ENCODE measurements at regions not wholly inside any gene's neighbourhood (a gene's known extent, or its start where the extent isn't known, plus 50 kb on each side); places are given as distances from the start of the nearest gene placed in this dataset.

DNA sequence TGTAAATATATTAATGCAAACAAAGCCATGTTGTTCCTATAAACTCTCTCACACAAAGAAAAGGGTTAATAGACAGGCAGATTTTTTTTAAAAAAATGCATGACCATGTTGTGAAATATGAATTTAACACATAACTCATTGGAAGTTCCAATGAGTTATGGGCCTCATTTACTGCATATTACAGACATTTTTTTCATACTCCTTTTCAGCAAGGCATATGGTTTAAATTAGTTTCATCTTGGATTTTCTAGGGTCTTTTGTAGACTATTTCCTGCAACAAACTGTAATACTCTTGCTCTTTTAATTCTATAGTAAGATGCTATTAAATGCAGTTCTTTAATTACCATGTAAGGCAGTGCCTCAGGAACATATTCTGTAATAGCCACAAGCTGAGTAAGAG, 323.1 kb downstream of the GBA3 start:
- no peak for TF ChIP-seq SMC3 (conservative IDR thresholded peaks at IDR 0.05; ENCODE audit: poor library complexity)
- no peak for TF ChIP-seq POLR2AphosphoS5 (IDR thresholded peaks at IDR 0.05)
- no peak for TF ChIP-seq MXI1 (conservative IDR thresholded peaks at IDR 0.05; ENCODE audit: poor library complexity, severe bottlenecking)
- TF ChIP-seq EZH2 (IDR thresholded peaks at IDR 0.05; ENCODE audit: borderline replicate concordance, insufficient read depth, low read length, poor library complexity, severe bottlenecking) = no peak
- TF ChIP-seq TAF1 (IDR thresholded peaks at IDR 0.05; ENCODE audit: low read depth) = no peak
- TF ChIP-seq EP300 (conservative IDR thresholded peaks at IDR 0.05; ENCODE audit: poor library complexity, severe bottlenecking) = no peak
- TF ChIP-seq, protein P1, sequence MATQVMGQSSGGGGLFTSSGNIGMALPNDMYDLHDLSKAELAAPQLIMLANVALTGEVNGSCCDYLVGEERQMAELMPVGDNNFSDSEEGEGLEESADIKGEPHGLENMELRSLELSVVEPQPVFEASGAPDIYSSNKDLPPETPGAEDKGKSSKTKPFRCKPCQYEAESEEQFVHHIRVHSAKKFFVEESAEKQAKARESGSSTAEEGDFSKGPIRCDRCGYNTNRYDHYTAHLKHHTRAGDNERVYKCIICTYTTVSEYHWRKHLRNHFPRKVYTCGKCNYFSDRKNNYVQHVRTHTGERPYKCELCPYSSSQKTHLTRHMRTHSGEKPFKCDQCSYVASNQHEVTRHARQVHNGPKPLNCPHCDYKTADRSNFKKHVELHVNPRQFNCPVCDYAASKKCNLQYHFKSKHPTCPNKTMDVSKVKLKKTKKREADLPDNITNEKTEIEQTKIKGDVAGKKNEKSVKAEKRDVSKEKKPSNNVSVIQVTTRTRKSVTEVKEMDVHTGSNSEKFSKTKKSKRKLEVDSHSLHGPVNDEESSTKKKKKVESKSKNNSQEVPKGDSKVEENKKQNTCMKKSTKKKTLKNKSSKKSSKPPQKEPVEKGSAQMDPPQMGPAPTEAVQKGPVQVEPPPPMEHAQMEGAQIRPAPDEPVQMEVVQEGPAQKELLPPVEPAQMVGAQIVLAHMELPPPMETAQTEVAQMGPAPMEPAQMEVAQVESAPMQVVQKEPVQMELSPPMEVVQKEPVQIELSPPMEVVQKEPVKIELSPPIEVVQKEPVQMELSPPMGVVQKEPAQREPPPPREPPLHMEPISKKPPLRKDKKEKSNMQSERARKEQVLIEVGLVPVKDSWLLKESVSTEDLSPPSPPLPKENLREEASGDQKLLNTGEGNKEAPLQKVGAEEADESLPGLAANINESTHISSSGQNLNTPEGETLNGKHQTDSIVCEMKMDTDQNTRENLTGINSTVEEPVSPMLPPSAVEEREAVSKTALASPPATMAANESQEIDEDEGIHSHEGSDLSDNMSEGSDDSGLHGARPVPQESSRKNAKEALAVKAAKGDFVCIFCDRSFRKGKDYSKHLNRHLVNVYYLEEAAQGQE (IDR thresholded peaks at IDR 0.05; ENCODE audit: borderline replicate concordance) = no peak
- TF ChIP-seq RAD21 (conservative IDR thresholded peaks at IDR 0.05) = no peak
- TF ChIP-seq, protein P2, sequence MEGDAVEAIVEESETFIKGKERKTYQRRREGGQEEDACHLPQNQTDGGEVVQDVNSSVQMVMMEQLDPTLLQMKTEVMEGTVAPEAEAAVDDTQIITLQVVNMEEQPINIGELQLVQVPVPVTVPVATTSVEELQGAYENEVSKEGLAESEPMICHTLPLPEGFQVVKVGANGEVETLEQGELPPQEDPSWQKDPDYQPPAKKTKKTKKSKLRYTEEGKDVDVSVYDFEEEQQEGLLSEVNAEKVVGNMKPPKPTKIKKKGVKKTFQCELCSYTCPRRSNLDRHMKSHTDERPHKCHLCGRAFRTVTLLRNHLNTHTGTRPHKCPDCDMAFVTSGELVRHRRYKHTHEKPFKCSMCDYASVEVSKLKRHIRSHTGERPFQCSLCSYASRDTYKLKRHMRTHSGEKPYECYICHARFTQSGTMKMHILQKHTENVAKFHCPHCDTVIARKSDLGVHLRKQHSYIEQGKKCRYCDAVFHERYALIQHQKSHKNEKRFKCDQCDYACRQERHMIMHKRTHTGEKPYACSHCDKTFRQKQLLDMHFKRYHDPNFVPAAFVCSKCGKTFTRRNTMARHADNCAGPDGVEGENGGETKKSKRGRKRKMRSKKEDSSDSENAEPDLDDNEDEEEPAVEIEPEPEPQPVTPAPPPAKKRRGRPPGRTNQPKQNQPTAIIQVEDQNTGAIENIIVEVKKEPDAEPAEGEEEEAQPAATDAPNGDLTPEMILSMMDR (IDR thresholded peaks at IDR 0.05; ENCODE audit: poor library complexity, severe bottlenecking) = no peak
- Histone ChIP-seq H2AFZ (ENCODE audit: low read depth, low read length) (no peak overlapping the region), H3K79me2 (replicated peaks; ENCODE audit: insufficient read depth, low read length) (no peaks in the 10 kb centered on the region), H3K9me3 (ENCODE audit: low read length) (no peaks in the 10 kb centered on the region), H3F3A (ENCODE audit: insufficient read depth, low read length, poor library complexity, severe bottlenecking) (no peaks in the 10 kb centered on the region), H3K9me2 (ENCODE audit: insufficient read depth, low read length) (no peaks in the 10 kb centered on the region), H3K4me3 (ENCODE audit: low read length) (no peak overlapping the region), H3K27ac (ENCODE audit: low read length) (no peak overlapping the region), H4K20me1 (ENCODE audit: insufficient read depth) (no peaks in the 10 kb centered on the region), H3K9ac (ENCODE audit: low read length) (no peak overlapping the region), H3K4me2 (ENCODE audit: low read length) (no peak overlapping the region), H3K36me3 (ENCODE audit: insufficient read depth, low read length) (no peaks in the 10 kb centered on the region), H3K27me3 (ENCODE audit: insufficient read depth, low read depth, low read length) (no peaks in the 10 kb centered on the region)

DNA sequence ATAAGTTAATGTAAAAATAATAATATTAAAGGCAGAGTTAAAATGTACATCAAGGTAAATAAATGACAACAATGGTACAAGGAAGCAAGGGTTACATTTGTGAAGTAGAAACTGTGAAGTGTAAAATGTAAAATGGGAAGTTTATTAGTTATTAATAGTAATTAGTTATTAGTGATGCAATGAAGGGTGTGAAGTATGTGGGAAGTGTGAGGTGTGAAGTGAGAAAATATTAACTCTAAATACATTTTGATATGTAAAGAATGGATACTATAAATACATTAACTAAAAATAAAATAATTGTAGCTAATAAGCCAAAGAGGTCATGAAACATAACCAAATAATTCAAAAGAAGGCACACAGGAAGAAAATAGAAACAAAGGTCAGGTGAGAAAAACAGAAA, 316.4 kb downstream of the GBA3 start:
- no peaks in the 10 kb centered on the region for H3K27me3 ChIP-seq (ENCODE audit: insufficient read depth, low read depth, low read length)
- H3K9ac ChIP-seq (ENCODE audit: low read length) = no peak overlapping the region
- no peak overlapping the region for H3K27ac ChIP-seq (ENCODE audit: low read length)
- H3K79me2 ChIP-seq (replicated peaks; ENCODE audit: insufficient read depth, low read length) = no peaks in the 10 kb centered on the region
- no peak overlapping the region for H3K4me2 ChIP-seq (ENCODE audit: low read length)
- no peaks in the 10 kb centered on the region for H3K9me3 ChIP-seq (ENCODE audit: low read length)
- no peaks in the 10 kb centered on the region for H4K20me1 ChIP-seq (ENCODE audit: insufficient read depth)
- H2AFZ ChIP-seq (ENCODE audit: low read depth, low read length) = no peak overlapping the region
- no peak overlapping the region for H3K4me3 ChIP-seq (ENCODE audit: low read length)
- no peaks in the 10 kb centered on the region for H3K36me3 ChIP-seq (ENCODE audit: insufficient read depth, low read length)
- H3F3A ChIP-seq (ENCODE audit: insufficient read depth, low read length, poor library complexity, severe bottlenecking) = no peaks in the 10 kb centered on the region
- H3K9me2 ChIP-seq (ENCODE audit: insufficient read depth, low read length) = no peaks in the 10 kb centered on the region
- TF ChIP-seq, protein P1 (IDR thresholded peaks at IDR 0.05; ENCODE audit: borderline replicate concordance) = no peak
- no peak for TF ChIP-seq MXI1 (conservative IDR thresholded peaks at IDR 0.05; ENCODE audit: poor library complexity, severe bottlenecking)
- no peak for TF ChIP-seq SMC3 (conservative IDR thresholded peaks at IDR 0.05; ENCODE audit: poor library complexity)
- TF ChIP-seq POLR2AphosphoS5 (IDR thresholded peaks at IDR 0.05) = no peak
- TF ChIP-seq EP300 (conservative IDR thresholded peaks at IDR 0.05; ENCODE audit: poor library complexity, severe bottlenecking) = no peak
- no peak for TF ChIP-seq TAF1 (IDR thresholded peaks at IDR 0.05; ENCODE audit: low read depth)
- TF ChIP-seq EZH2 (IDR thresholded peaks at IDR 0.05; ENCODE audit: borderline replicate concordance, insufficient read depth, low read length, poor library complexity, severe bottlenecking) = no peak
- TF ChIP-seq, protein P2 (IDR thresholded peaks at IDR 0.05; ENCODE audit: poor library complexity, severe bottlenecking) = no peak
- TF ChIP-seq RAD21 (conservative IDR thresholded peaks at IDR 0.05) = no peak

All from neural cell (in vitro differentiated cells).